HL-60 (cell line): ENCODE measurements at regions not wholly inside any gene's neighbourhood (a gene's known extent, or its start where the extent isn't known, plus 50 kb on each side); places are given as distances from the start of the nearest gene placed in this dataset.

ENCODE experiments used
- DNase-seq, 2 experiments: peaks; one replicate each; pipeline ENCODE4 v3.0.0-alpha.2; 2010 to 2020; ENCODE audit warnings: low read depth in 1 of 2, low spot score in 1 of 2
- H3K27ac ChIP-seq: fragments of 250-450 bp; sonication (Bioruptor Pico); replicated peaks from 2 replicates; pipeline ENCODE4 v1.5.1; 2020; ENCODE audit warnings: mild to moderate bottlenecking, moderate library complexity
- H3K27me3 ChIP-seq: fragments of 250-450 bp; sonication (Bioruptor Pico); 2 replicates; pipeline ENCODE4 v1.5.1; 2021; ENCODE audit warnings: mild to moderate bottlenecking, moderate library complexity; ENCODE audit not compliant: insufficient read depth, poor library complexity, severe bottlenecking
- H3K4me3 ChIP-seq: replicated peaks from 2 replicates; pipeline ENCODE4 v1.5.1; 2011; ENCODE audit warnings: mild to moderate bottlenecking, control low read depth, low read length; ENCODE audit not compliant: insufficient read depth
- GABPA ChIP-seq: IDR thresholded peaks from 2 replicates; pipeline ENCODE4 v1.6.1; 2012; ENCODE audit warnings: low read depth
- POLR2AphosphoS5 ChIP-seq: IDR thresholded peaks from 2 replicates; pipeline ENCODE4 v1.6.1; 2012; ENCODE audit warnings: low read depth
- SPI1 ChIP-seq: IDR thresholded peaks from 2 replicates; pipeline ENCODE4 v1.6.1; 2012; ENCODE audit warnings: low read depth, mild to moderate bottlenecking, borderline replicate concordance
- TF ChIP-seq, protein P1 (sequence below): IDR thresholded peaks from 2 replicates; pipeline ENCODE4 v1.6.1; 2012; ENCODE audit warnings: low read depth; ENCODE audit not compliant: insufficient replicate concordance
- TF ChIP-seq, protein P2 (sequence below): IDR thresholded peaks from one replicate; pipeline ENCODE4 v1.5.1; 2011; ENCODE audit warnings: low read length, control low read depth, inconsistent platforms; ENCODE audit not compliant: insufficient read depth

- DNase-seq, result no peak
- H3K27me3 ChIP-seq, result no peaks in the 10 kb centered on the region
- H3K4me3 ChIP-seq, result no peak overlapping the region
- no peak overlapping the region for H3K27ac ChIP-seq
- TF ChIP-seq, protein P1, sequence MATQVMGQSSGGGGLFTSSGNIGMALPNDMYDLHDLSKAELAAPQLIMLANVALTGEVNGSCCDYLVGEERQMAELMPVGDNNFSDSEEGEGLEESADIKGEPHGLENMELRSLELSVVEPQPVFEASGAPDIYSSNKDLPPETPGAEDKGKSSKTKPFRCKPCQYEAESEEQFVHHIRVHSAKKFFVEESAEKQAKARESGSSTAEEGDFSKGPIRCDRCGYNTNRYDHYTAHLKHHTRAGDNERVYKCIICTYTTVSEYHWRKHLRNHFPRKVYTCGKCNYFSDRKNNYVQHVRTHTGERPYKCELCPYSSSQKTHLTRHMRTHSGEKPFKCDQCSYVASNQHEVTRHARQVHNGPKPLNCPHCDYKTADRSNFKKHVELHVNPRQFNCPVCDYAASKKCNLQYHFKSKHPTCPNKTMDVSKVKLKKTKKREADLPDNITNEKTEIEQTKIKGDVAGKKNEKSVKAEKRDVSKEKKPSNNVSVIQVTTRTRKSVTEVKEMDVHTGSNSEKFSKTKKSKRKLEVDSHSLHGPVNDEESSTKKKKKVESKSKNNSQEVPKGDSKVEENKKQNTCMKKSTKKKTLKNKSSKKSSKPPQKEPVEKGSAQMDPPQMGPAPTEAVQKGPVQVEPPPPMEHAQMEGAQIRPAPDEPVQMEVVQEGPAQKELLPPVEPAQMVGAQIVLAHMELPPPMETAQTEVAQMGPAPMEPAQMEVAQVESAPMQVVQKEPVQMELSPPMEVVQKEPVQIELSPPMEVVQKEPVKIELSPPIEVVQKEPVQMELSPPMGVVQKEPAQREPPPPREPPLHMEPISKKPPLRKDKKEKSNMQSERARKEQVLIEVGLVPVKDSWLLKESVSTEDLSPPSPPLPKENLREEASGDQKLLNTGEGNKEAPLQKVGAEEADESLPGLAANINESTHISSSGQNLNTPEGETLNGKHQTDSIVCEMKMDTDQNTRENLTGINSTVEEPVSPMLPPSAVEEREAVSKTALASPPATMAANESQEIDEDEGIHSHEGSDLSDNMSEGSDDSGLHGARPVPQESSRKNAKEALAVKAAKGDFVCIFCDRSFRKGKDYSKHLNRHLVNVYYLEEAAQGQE, result no peak
- TF ChIP-seq SPI1 (no peak), GABPA (no peak), POLR2AphosphoS5 (no peak)
- TF ChIP-seq, protein P2, sequence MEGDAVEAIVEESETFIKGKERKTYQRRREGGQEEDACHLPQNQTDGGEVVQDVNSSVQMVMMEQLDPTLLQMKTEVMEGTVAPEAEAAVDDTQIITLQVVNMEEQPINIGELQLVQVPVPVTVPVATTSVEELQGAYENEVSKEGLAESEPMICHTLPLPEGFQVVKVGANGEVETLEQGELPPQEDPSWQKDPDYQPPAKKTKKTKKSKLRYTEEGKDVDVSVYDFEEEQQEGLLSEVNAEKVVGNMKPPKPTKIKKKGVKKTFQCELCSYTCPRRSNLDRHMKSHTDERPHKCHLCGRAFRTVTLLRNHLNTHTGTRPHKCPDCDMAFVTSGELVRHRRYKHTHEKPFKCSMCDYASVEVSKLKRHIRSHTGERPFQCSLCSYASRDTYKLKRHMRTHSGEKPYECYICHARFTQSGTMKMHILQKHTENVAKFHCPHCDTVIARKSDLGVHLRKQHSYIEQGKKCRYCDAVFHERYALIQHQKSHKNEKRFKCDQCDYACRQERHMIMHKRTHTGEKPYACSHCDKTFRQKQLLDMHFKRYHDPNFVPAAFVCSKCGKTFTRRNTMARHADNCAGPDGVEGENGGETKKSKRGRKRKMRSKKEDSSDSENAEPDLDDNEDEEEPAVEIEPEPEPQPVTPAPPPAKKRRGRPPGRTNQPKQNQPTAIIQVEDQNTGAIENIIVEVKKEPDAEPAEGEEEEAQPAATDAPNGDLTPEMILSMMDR, result no peak
These were observed 58.9 kb downstream of the OR5AK2 start for GRCh38 chr11:57047610-57048009.

- no peak for DNase-seq
These were observed 61.0 kb downstream of the OR5AK2 start for GRCh38 chr11:57049749-57050148.

GRCh38 chr11:57054817-57055216, 66.1 kb downstream of the OR5AK2 start:
- Histone ChIP-seq H3K27me3 (peaks cover 3% of the 10 kb centered on the region), H3K27ac (no peak overlapping the region), H3K4me3 (no peak overlapping the region)
- DNase-seq, result no peak
- TF ChIP-seq SPI1, result no peak
- no peak for TF ChIP-seq GABPA
- TF ChIP-seq, protein P1, result no peak

More at GRCh38 chr11:57049749-57050148, 61.0 kb downstream of the OR5AK2 start:
- H3K27me3 ChIP-seq, result no peaks in the 10 kb centered on the region
- H3K4me3 ChIP-seq, result no peak overlapping the region
- no peak overlapping the region for H3K27ac ChIP-seq
- TF ChIP-seq POLR2AphosphoS5 (no peak), SPI1 (no peak)

DNA sequence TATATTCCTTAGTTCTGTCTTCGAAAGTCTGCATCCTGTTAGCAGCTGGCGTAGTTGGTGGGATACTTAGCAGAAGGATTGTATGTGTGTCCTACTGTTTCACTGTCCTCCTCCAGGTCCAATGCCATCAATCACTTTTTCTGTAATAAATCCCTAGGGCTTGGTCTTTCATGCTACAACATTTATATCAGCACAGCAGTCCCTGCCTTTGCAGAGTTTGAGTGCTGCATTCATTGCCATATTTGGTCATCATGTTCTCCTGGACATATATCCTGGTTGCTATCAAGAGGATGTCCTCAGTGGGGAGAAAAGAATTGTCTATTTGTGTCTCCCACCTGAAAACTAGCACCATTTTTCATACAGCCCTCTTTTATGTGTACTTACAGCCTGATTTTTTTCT, 67.0 kb downstream of the OR5AK2 start:
- Histone ChIP-seq H3K27ac (no peak overlapping the region), H3K27me3 (peaks cover 3% of the 10 kb centered on the region), H3K4me3 (no peak overlapping the region)
- TF ChIP-seq, protein P1, result no peak
- TF ChIP-seq, protein P2, result no peak
- TF ChIP-seq GABPA, result no peak
- TF ChIP-seq SPI1, result no peak
- TF ChIP-seq POLR2AphosphoS5, result no peak
- no peak for DNase-seq
